BLaER1 treated with 17β-estradiol and CSF1 and Interleukin-3, amounts not matched to agents 10 nM and 100 nM (cell line): ENCODE measurements at regions not wholly inside any gene's neighbourhood (a gene's known extent, or its start where the extent isn't known, plus 50 kb on each side); places are given as distances from the start of the nearest gene placed in this dataset.
"Not testable (repeated sequence)": the region's sequence is repeated elsewhere in the genome, so short reads cannot be mapped to it uniquely, and the experiment has no call there.

Experiments used
- H3K27ac ChIP-seq, 11 experiments: shearing (Covaris generic); formaldehyde crosslinking; 2 replicates each; pipeline ENCODE4 v1.8.1; 2022
- H3K27me3 ChIP-seq, 11 experiments: shearing (Covaris generic); formaldehyde crosslinking; 2 replicates each; pipeline ENCODE4 v1.8.1; 2022
- H3K36me3 ChIP-seq, 11 experiments: shearing (Covaris generic); formaldehyde crosslinking; 2 replicates each; pipeline ENCODE4 v1.8.1; 2022
- H3K4me1 ChIP-seq, 10 experiments: shearing (Covaris generic); formaldehyde crosslinking; 2 replicates each; pipeline ENCODE4 v1.8.1; 2022
- H3K4me2 ChIP-seq, 11 experiments: shearing (Covaris generic); formaldehyde crosslinking; 2 replicates each; pipeline ENCODE4 v1.8.1; 2022
- H3K4me3 ChIP-seq, 10 experiments: shearing (Covaris generic); formaldehyde crosslinking; 2 replicates each; pipeline ENCODE4 v1.8.1; 2022
- H3K9ac ChIP-seq, 11 experiments: shearing (Covaris generic); formaldehyde crosslinking; 2 replicates each; pipeline ENCODE4 v1.8.1; 2022
- H3K9me3 ChIP-seq, 11 experiments: shearing (Covaris generic); formaldehyde crosslinking; replicated peaks in 1 of 11; 2 replicates each; pipeline ENCODE4 v1.8.1; 2022
- H4K20me1 ChIP-seq, 11 experiments: shearing (Covaris generic); formaldehyde crosslinking; 2 replicates each; pipeline ENCODE4 v1.8.1; 2022
- Cebpa-rat ChIP-seq, 11 experiments: shearing (Covaris generic); IDR thresholded peaks; 2 replicates each; pipeline ENCODE4 v1.8.1; 2022

DNA sequence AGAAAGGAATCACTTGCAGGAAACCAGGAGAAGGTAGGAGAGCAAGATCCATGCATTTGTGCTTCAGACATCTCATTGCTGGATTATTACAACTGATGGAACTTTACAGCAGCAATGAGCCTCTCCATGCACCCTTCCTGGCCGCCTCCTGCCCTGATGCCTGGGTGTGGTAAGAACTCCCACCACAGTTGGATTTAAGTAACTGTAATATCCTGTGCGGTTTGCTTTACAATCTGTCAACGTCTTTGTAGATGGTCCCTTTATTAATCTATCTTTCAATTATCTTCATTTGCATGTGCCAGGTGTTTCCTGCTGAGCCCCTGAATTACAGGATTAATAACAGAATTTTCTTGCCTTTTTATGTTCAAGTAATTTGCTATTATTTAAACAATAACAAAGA, 1300.5 kb upstream of the TMEM132C start:
- H3K4me2 ChIP-seq = peak overlapping the region; percentile 10 to 81 (median 73); a peak in 19 of 22 replicates
- H3K4me3 ChIP-seq = peak overlapping the region in 7 of 10 experiments; percentile 18 to 57 (median 49); a peak in 11 of 20 replicates
- H3K9me3 ChIP-seq = peaks cover 5 to 26% (median 17%) of the 10 kb centered on the region in 11 experiments; a peak in 17 of 22 replicates
- H3K9ac ChIP-seq = peak overlapping the region in 7 of 11 experiments; percentile 36 to 79 (median 73); a peak in 13 of 22 replicates
- TF ChIP-seq Cebpa-rat (IDR thresholded peaks at IDR 0.05) = peak in 1 of 11 experiments; percentile 33; a peak in 1 of 22 replicates
- H3K27ac ChIP-seq = peak overlapping the region in 8 of 11 experiments; percentile 16 to 88 (median 79); a peak in 16 of 22 replicates
- H3K36me3 ChIP-seq = no peaks in the 10 kb centered on the region
- no peaks in the 10 kb centered on the region for H4K20me1 ChIP-seq
- H3K27me3 ChIP-seq = no peaks in the 10 kb centered on the region
- peaks cover 12 to 38% (median 30%) of the 10 kb centered on the region in 10 experiments for H3K4me1 ChIP-seq

- Histone ChIP-seq H3K9ac (peak overlapping the region in 7 of 11 experiments; percentile 16 to 79 (median 73); a peak in 11 of 22 replicates), H3K27me3 (no peaks in the 10 kb centered on the region), H3K27ac (peak overlapping the region in 8 of 11 experiments; percentile 16 to 88 (median 79); a peak in 16 of 22 replicates), H3K4me2 (peak overlapping the region in 10 of 11 experiments; percentile 43 to 81 (median 74); a peak in 15 of 22 replicates), H3K9me3 (peaks cover 5 to 26% (median 17%) of the 10 kb centered on the region in 11 experiments; a peak in 17 of 22 replicates), H4K20me1 (no peaks in the 10 kb centered on the region), H3K4me3 (no peak overlapping the region), H3K36me3 (no peaks in the 10 kb centered on the region), H3K4me1 (peaks cover 12 to 38% (median 29%) of the 10 kb centered on the region in 10 experiments)
- TF ChIP-seq Cebpa-rat (IDR thresholded peaks at IDR 0.05) = no peak
Observed at GRCh38 chr12:126967152-126967551, 1299.8 kb upstream of the TMEM132C start.

DNA sequence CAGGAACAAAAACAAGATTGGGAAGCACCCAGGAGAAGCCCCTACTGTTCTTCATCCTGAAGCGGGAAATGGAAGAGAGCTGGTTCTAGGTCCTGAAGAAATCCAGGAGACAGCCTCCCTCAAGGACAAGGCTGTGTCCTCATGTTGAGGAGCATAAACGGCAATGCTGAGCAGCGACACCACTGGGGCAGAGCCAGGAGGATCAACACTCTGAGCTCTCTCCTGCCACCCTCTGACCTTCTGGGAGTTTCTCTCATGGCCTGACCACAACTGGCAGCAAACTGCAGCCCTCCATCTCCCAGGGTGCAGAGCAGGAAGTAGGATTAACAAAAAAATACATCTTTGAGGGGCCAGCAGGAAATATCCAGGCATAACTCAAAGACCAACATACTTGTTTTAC, 1292.2 kb upstream of the TMEM132C start:
- H3K4me1 ChIP-seq = peaks cover 0 to 24% (median 12%) of the 10 kb centered on the region in 10 experiments; a peak in 14 of 20 replicates
- H3K9me3 ChIP-seq = 0 out of 22 replicates have a peak, but pooled peaks cover 0 to under 1% (median 0%) of the 10 kb centered on the region in 11 experiments
- peak overlapping the region in 6 of 11 experiments; percentile 11 to 45 (median 26); a peak in 5 of 22 replicates for H3K4me2 ChIP-seq
- H3K27me3 ChIP-seq = no peaks in the 10 kb centered on the region
- no peak overlapping the region for H3K4me3 ChIP-seq
- no peaks in the 10 kb centered on the region for H4K20me1 ChIP-seq
- no peak overlapping the region for H3K9ac ChIP-seq
- no peak for TF ChIP-seq Cebpa-rat (IDR thresholded peaks at IDR 0.05)
- no peaks in the 10 kb centered on the region for H3K36me3 ChIP-seq
- H3K27ac ChIP-seq = peak overlapping the region in 1 of 11 experiments; percentile 49; a peak in 2 of 22 replicates

DNA sequence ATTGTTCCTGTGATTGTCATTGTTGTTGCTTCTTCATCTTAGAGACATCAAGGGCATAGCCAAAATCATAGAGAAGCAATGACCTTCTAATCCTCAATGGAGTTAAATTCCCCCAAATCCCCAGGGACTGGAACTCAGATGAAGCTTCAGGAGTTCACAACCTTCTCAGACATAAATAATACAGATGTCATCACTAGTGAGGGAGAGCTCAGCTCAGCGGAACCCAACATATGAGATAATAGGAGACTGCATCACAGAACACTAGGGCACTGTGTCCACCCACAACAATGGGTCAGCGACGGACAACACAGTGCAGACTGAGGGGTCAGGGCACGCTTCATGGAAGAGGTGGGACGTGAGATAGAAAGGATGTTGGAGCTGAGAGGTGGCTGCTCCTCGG, 1290.4 kb upstream of the TMEM132C start:
- Histone ChIP-seq H3K4me1 (peaks cover 0 to 19% (median 11%) of the 10 kb centered on the region in 10 experiments; a peak in 13 of 20 replicates), H3K36me3 (no peaks in the 10 kb centered on the region), H3K9ac (no peak overlapping the region), H3K4me3 (no peak overlapping the region), H3K27me3 (no peaks in the 10 kb centered on the region), H3K9me3 (no peaks in the 10 kb centered on the region), H3K27ac (0 out of 22 replicates have a peak overlapping the region, but pooled peaks of 1 of the 11 experiments have one; percentile 16), H3K4me2 (peak overlapping the region in 8 of 11 experiments; percentile 10 to 49 (median 39); a peak in 12 of 22 replicates), H4K20me1 (no peaks in the 10 kb centered on the region)
- TF ChIP-seq Cebpa-rat (IDR thresholded peaks at IDR 0.05) = no peak

DNA sequence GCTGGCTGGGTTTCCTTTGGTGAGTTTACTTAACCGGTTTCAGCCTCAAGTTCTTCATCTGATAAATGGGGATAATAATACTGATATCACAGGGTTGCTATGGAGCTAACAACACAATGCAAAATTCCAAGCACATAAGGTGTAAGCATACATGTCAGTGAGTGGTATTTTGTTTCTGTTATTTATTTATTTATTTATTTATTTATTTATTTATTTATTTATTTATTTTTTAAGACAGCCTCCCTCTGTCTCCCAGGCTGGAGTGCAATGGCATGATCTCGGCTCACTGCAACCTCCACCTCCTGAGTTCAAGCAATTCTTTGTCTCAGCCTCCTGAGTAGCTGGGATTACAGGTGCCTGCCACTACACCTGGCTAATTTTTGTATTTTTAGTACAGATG, 1287.4 kb upstream of the TMEM132C start:
- not testable (repeated sequence) for H4K20me1 ChIP-seq, H3K9ac ChIP-seq, H3K4me2 ChIP-seq, H3K36me3 ChIP-seq, H3K27ac ChIP-seq, H3K4me3 ChIP-seq, H3K27me3 ChIP-seq
- H3K9me3 ChIP-seq = peaks cover 13 to 20% (median 17%) of the 10 kb centered on the region in 11 experiments
- H3K4me1 ChIP-seq = peaks cover 0 to 16% (median 10%) of the 10 kb centered on the region in 10 experiments; a peak in 12 of 20 replicates

DNA sequence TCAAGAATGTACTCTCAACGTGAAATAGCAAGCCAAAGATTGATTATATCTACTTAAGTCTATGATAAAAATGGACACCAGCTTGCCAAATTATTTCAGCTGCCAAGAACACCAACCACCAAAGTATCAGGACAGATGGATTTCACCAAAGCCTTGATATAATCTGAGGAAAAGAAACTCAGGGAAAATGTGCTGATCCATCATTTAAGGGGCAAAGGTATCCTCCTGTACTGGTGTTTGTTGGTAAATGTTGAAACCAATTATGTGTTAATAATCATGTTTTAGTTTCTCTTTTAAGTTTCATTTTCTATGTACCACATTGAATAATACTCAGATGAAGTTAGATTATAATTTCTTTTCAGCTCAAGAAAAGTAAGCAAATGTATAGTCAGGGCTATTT, 1284.3 kb upstream of the TMEM132C start:
- Histone ChIP-seq H3K9me3 (peaks cover 32 to 40% (median 37%) of the 10 kb centered on the region in 11 experiments), H3K4me1 (no peaks in the 10 kb centered on the region), H3K4me2 (no peak overlapping the region), H4K20me1 (no peaks in the 10 kb centered on the region), H3K27me3 (no peaks in the 10 kb centered on the region), H3K27ac (no peak overlapping the region), H3K36me3 (peaks cover 0 to 9% (median 0%) of the 10 kb centered on the region in 11 experiments; a peak in 1 of 22 replicates), H3K4me3 (no peak overlapping the region), H3K9ac (no peak overlapping the region)
- no peak for TF ChIP-seq Cebpa-rat (IDR thresholded peaks at IDR 0.05)

DNA sequence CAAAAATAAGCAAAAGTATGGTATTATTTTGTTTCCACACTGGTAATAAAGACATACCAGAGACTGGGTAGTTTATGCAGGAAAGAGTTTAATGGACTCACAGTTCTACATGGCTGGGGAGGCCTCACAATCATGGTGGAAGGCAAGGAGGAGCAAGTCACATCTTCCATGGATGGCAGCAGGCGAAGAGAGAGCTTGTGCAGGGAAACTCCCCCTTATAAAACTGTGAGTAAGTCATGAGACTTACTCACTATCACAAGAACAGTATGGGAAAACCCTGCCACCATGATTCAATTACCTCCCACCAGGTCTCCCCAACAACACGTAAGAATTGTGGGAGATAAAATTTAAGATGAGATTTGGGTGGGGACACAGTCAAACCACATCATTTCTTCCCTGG, 1283.2 kb upstream of the TMEM132C start:
- not testable (repeated sequence) for H3K27me3 ChIP-seq, H3K36me3 ChIP-seq, H3K9ac ChIP-seq, H4K20me1 ChIP-seq, H3K27ac ChIP-seq, H3K4me1 ChIP-seq, H3K4me3 ChIP-seq, H3K4me2 ChIP-seq
- H3K9me3 ChIP-seq = peaks cover 32 to 40% (median 37%) of the 10 kb centered on the region in 11 experiments

- H3K4me3 ChIP-seq, H3K9ac ChIP-seq, H3K27ac ChIP-seq, H3K36me3 ChIP-seq, H4K20me1 ChIP-seq, H3K27me3 ChIP-seq, H3K4me1 ChIP-seq, H3K4me2 ChIP-seq: not testable (repeated sequence)
- peaks cover 32 to 40% (median 37%) of the 10 kb centered on the region in 11 experiments for H3K9me3 ChIP-seq
Observed at GRCh38 chr12:126985663-126986062, 1281.3 kb upstream of the TMEM132C start.

- Histone ChIP-seq H3K9me3 (peaks cover 19 to 23% (median 21%) of the 10 kb centered on the region in 11 experiments), H3K4me1 (no peaks in the 10 kb centered on the region), H3K4me3 (no peak overlapping the region), H3K27me3 (no peaks in the 10 kb centered on the region), H3K4me2 (no peak overlapping the region), H3K9ac (no peak overlapping the region), H3K27ac (no peak overlapping the region), H4K20me1 (no peaks in the 10 kb centered on the region), H3K36me3 (peaks cover 0 to 6% (median 0%) of the 10 kb centered on the region in 11 experiments; a peak in 1 of 22 replicates)
- TF ChIP-seq Cebpa-rat (IDR thresholded peaks at IDR 0.05) = no peak
Observed at GRCh38 chr12:126989532-126989931, 1277.4 kb upstream of the TMEM132C start.

- Histone ChIP-seq H3K27me3 (no peaks in the 10 kb centered on the region), H4K20me1 (no peaks in the 10 kb centered on the region), H3K4me3 (no peak overlapping the region), H3K9me3 (no peaks in the 10 kb centered on the region), H3K4me2 (no peak overlapping the region), H3K27ac (no peak overlapping the region), H3K9ac (no peak overlapping the region), H3K36me3 (no peaks in the 10 kb centered on the region), H3K4me1 (no peaks in the 10 kb centered on the region)
- no peak for TF ChIP-seq Cebpa-rat (IDR thresholded peaks at IDR 0.05)
Observed at GRCh38 chr12:126993898-126994297, 1273.1 kb upstream of the TMEM132C start.
